Activated naive CD8-positive, alpha-beta T cell treated with anti-CD3 and anti-CD28 coated beads, Interleukin-2, amount 10 ng/mL, durations not matched to agents 7 days and 5 days (primary cell): ENCODE measurements at regions not wholly inside any gene's neighbourhood (a gene's known extent, or its start where the extent isn't known, plus 50 kb on each side); places are given as distances from the start of the nearest gene placed in this dataset.

Source experiments
- ATAC-seq: fragments of 150-1000 bp; cut with Tn5 transposase; one replicate; pipeline ENCODE4 v1.10.0; 2021; ENCODE audit warnings: low read depth, moderate library complexity
- POLR2A ChIA-PET: fragments of 350-600 bp; sonication (Branson Sonifier 250); formaldehyde crosslinking; loops from one replicate; lab custom pipeline; 2021; ENCODE audit warnings: antibody characterized with exemption; lab: Charles Lee
- DNase-seq: peaks from one replicate; pipeline ENCODE4 v3.0.0; 2021
- H3K27ac Mint-ChIP-seq: one replicate; pipeline ENCODE4 v1.8.0; 2022; ENCODE audit warnings: mild to moderate bottlenecking, mixed read lengths
- H3K27me3 Mint-ChIP-seq: one replicate; pipeline ENCODE4 v1.8.0; 2022; ENCODE audit warnings: mild to moderate bottlenecking, moderate library complexity, mixed read lengths
- H3K36me3 Mint-ChIP-seq: one replicate; pipeline ENCODE4 v1.8.0; 2021; ENCODE audit warnings: mild to moderate bottlenecking, mixed read lengths
- H3K4me1 Mint-ChIP-seq: one replicate; pipeline ENCODE4 v1.8.0; 2021; ENCODE audit warnings: mixed read lengths
- H3K4me3 Mint-ChIP-seq: one replicate; pipeline ENCODE4 v1.8.0; 2022; ENCODE audit warnings: mild to moderate bottlenecking, moderate library complexity, mixed read lengths
- H3K9me3 Mint-ChIP-seq: one replicate; pipeline ENCODE4 v1.8.0; 2021; ENCODE audit warnings: mixed read lengths

GRCh38 chr22:34278121-34278520 is 357.8 kb upstream of the LARGE1 start:
- H3K4me1 Mint-ChIP-seq = no peaks in the 10 kb centered on the region
- H3K27me3 Mint-ChIP-seq = no peaks in the 10 kb centered on the region
- DNase-seq (no peak), ATAC-seq (no peak)
- POLR2A ChIA-PET = no interaction called here
- H3K9me3 Mint-ChIP-seq = peaks cover 2% of the 10 kb centered on the region
- no peak overlapping the region for H3K27ac Mint-ChIP-seq
- H3K36me3 Mint-ChIP-seq = no peaks in the 10 kb centered on the region
- no peak overlapping the region for H3K4me3 Mint-ChIP-seq

- Mint-ChIP-seq H3K27ac (no peak overlapping the region), H3K36me3 (no peaks in the 10 kb centered on the region), H3K4me3 (no peak overlapping the region), H3K4me1 (no peaks in the 10 kb centered on the region), H3K9me3 (peaks cover 3% of the 10 kb centered on the region), H3K27me3 (no peaks in the 10 kb centered on the region)
- DNase-seq (no peak), ATAC-seq (no peak)
- POLR2A ChIA-PET = no interaction called here
Observed at GRCh38 chr22:34281738-34282137, 361.5 kb upstream of the LARGE1 start.

- DNase-seq (no peak), ATAC-seq (no peak)
- no peak overlapping the region for H3K4me3 Mint-ChIP-seq
- no peak overlapping the region for H3K27ac Mint-ChIP-seq
- no peaks in the 10 kb centered on the region for H3K27me3 Mint-ChIP-seq
- no peaks in the 10 kb centered on the region for H3K36me3 Mint-ChIP-seq
- POLR2A ChIA-PET = no interaction called here
- H3K9me3 Mint-ChIP-seq = peaks cover 4% of the 10 kb centered on the region
- H3K4me1 Mint-ChIP-seq = no peaks in the 10 kb centered on the region
Observed at GRCh38 chr22:34283844-34284243, 363.6 kb upstream of the LARGE1 start.

GRCh38 chr22:34293324-34293723 is 373.0 kb upstream of the LARGE1 start:
- no peak for DNase-seq
- ATAC-seq = no peak
- Mint-ChIP-seq H3K27ac (no peak overlapping the region), H3K36me3 (no peaks in the 10 kb centered on the region), H3K4me1 (no peaks in the 10 kb centered on the region), H3K27me3 (no peaks in the 10 kb centered on the region), H3K9me3 (no peaks in the 10 kb centered on the region), H3K4me3 (no peak overlapping the region)
- POLR2A ChIA-PET = no interaction called here

- Mint-ChIP-seq H3K27me3 (no peaks in the 10 kb centered on the region), H3K9me3 (no peaks in the 10 kb centered on the region), H3K27ac (no peak overlapping the region), H3K36me3 (no peaks in the 10 kb centered on the region), H3K4me3 (no peak overlapping the region), H3K4me1 (no peaks in the 10 kb centered on the region)
- ATAC-seq (no peak), DNase-seq (no peak)
- POLR2A ChIA-PET = no interaction called here
Observed at GRCh38 chr22:34294476-34294875, 374.2 kb upstream of the LARGE1 start.

- H3K36me3 Mint-ChIP-seq = no peaks in the 10 kb centered on the region
- no peaks in the 10 kb centered on the region for H3K27me3 Mint-ChIP-seq
- no peak overlapping the region for H3K27ac Mint-ChIP-seq
- ATAC-seq (no peak), DNase-seq (no peak)
- POLR2A ChIA-PET = no interaction called here
- H3K4me1 Mint-ChIP-seq = no peaks in the 10 kb centered on the region
- no peak overlapping the region for H3K4me3 Mint-ChIP-seq
- H3K9me3 Mint-ChIP-seq = no peaks in the 10 kb centered on the region
Observed at GRCh38 chr22:34294986-34295385, 374.7 kb upstream of the LARGE1 start.

- Mint-ChIP-seq H3K4me3 (no peak overlapping the region), H3K9me3 (no peaks in the 10 kb centered on the region), H3K36me3 (no peaks in the 10 kb centered on the region), H3K27me3 (no peaks in the 10 kb centered on the region), H3K27ac (no peak overlapping the region), H3K4me1 (no peaks in the 10 kb centered on the region)
- no peak for ATAC-seq
- POLR2A ChIA-PET = no interaction called here
- DNase-seq = no peak
Observed at GRCh38 chr22:34296461-34296860, 376.2 kb upstream of the LARGE1 start.

- Mint-ChIP-seq H3K27me3 (no peaks in the 10 kb centered on the region), H3K36me3 (no peaks in the 10 kb centered on the region), H3K4me3 (no peak overlapping the region), H3K4me1 (no peaks in the 10 kb centered on the region), H3K9me3 (no peaks in the 10 kb centered on the region), H3K27ac (no peak overlapping the region)
- no peak for DNase-seq
- POLR2A ChIA-PET = no interaction called here
- ATAC-seq = no peak
Observed at GRCh38 chr22:34297536-34298120, 377.4 kb upstream of the LARGE1 start.

- Mint-ChIP-seq H3K9me3 (no peaks in the 10 kb centered on the region), H3K36me3 (no peaks in the 10 kb centered on the region), H3K27ac (no peak overlapping the region), H3K27me3 (no peaks in the 10 kb centered on the region), H3K4me1 (no peaks in the 10 kb centered on the region), H3K4me3 (no peak overlapping the region)
- ATAC-seq = no peak
- POLR2A ChIA-PET = no interaction called here
- no peak for DNase-seq
Observed at GRCh38 chr22:34299496-34299895, 379.2 kb upstream of the LARGE1 start.

GRCh38 chr22:34301569-34301968 is 381.3 kb upstream of the LARGE1 start:
- ATAC-seq (no peak), DNase-seq (no peak)
- POLR2A ChIA-PET = no interaction called here
- no peak overlapping the region for H3K4me3 Mint-ChIP-seq
- no peaks in the 10 kb centered on the region for H3K27me3 Mint-ChIP-seq
- no peaks in the 10 kb centered on the region for H3K4me1 Mint-ChIP-seq
- H3K36me3 Mint-ChIP-seq = no peaks in the 10 kb centered on the region
- H3K9me3 Mint-ChIP-seq = no peaks in the 10 kb centered on the region
- no peak overlapping the region for H3K27ac Mint-ChIP-seq

GRCh38 chr22:34303656-34304055 is 383.4 kb upstream of the LARGE1 start:
- H3K27me3 Mint-ChIP-seq = no peaks in the 10 kb centered on the region
- no peaks in the 10 kb centered on the region for H3K36me3 Mint-ChIP-seq
- no peak overlapping the region for H3K27ac Mint-ChIP-seq
- DNase-seq (no peak), ATAC-seq (no peak)
- POLR2A ChIA-PET = no interaction called here
- no peaks in the 10 kb centered on the region for H3K4me1 Mint-ChIP-seq
- H3K4me3 Mint-ChIP-seq = no peak overlapping the region
- H3K9me3 Mint-ChIP-seq = peaks cover 4% of the 10 kb centered on the region

- ATAC-seq (no peak), DNase-seq (no peak)
- no peak overlapping the region for H3K4me3 Mint-ChIP-seq
- peaks cover 6% of the 10 kb centered on the region for H3K9me3 Mint-ChIP-seq
- POLR2A ChIA-PET = no interaction called here
- no peaks in the 10 kb centered on the region for H3K4me1 Mint-ChIP-seq
- no peak overlapping the region for H3K27ac Mint-ChIP-seq
- no peaks in the 10 kb centered on the region for H3K27me3 Mint-ChIP-seq
- no peaks in the 10 kb centered on the region for H3K36me3 Mint-ChIP-seq
Observed at GRCh38 chr22:34306361-34306760, 386.1 kb upstream of the LARGE1 start.

GRCh38 chr22:34308101-34308500 is 387.8 kb upstream of the LARGE1 start:
- Mint-ChIP-seq H3K36me3 (no peaks in the 10 kb centered on the region), H3K4me3 (no peak overlapping the region), H3K27me3 (no peaks in the 10 kb centered on the region), H3K4me1 (no peaks in the 10 kb centered on the region), H3K27ac (no peak overlapping the region), H3K9me3 (peaks cover 7% of the 10 kb centered on the region)
- DNase-seq (no peak), ATAC-seq (no peak)
- POLR2A ChIA-PET = no interaction called here

- peaks cover 15% of the 10 kb centered on the region for H3K9me3 Mint-ChIP-seq
- H3K4me1 Mint-ChIP-seq = no peaks in the 10 kb centered on the region
- no peak overlapping the region for H3K27ac Mint-ChIP-seq
- no peaks in the 10 kb centered on the region for H3K27me3 Mint-ChIP-seq
- no peak overlapping the region for H3K4me3 Mint-ChIP-seq
- ATAC-seq (no peak), DNase-seq (no peak)
- POLR2A ChIA-PET = no interaction called here
- H3K36me3 Mint-ChIP-seq = no peaks in the 10 kb centered on the region
Observed at GRCh38 chr22:34319346-34319745, 399.1 kb upstream of the LARGE1 start.

GRCh38 chr22:34324763-34325162 is 404.5 kb upstream of the LARGE1 start:
- Mint-ChIP-seq H3K27ac (no peak overlapping the region), H3K4me3 (no peak overlapping the region), H3K4me1 (no peaks in the 10 kb centered on the region), H3K27me3 (no peaks in the 10 kb centered on the region), H3K36me3 (no peaks in the 10 kb centered on the region), H3K9me3 (peaks cover 1% of the 10 kb centered on the region)
- ATAC-seq (no peak), DNase-seq (no peak)
- POLR2A ChIA-PET = no interaction called here
